ENCODE measurements at regions not wholly inside any gene's neighbourhood (a gene's known extent, or its start where the extent isn't known, plus 50 kb on each side); places are given as distances from the start of the nearest gene placed in this dataset.

GRCh38 chr6:156650896-156651390, 126.2 kb upstream of the ARID1B start:
- no peak for DNase-seq (ENCODE audit: low spot score)

DNA sequence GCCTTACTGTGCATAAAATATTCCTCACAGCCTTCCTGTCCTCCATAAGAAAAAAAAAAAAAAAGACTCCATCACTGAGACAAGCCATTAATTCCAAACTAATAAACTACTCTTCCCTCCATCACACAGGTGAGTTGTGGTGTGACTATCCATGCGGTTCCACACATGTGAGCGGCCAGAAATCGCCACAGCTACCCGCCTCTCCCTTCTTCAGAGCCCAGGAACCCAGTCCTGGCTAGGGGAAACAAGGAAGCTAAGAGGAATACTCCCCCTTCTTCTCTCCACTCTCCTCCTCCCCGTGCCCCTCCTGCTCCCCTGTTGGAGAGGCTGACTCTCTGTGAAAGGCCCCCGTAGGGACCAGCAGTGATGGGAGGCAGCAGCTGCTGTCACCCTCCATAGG, 128.6 kb upstream of the ARID1B start:
- DNase-seq (ENCODE audit: low spot score), result no peak

- DNase-seq (ENCODE audit: low spot score), result no peak
These were observed 129.2 kb upstream of the ARID1B start for GRCh38 chr6:156647991-156648390.

GRCh38 chr6:156647140-156647784, 129.9 kb upstream of the ARID1B start:
- DNase-seq (ENCODE audit: low spot score), result no peak

GRCh38 chr6:156646496-156646895, 130.7 kb upstream of the ARID1B start:
- no peak for DNase-seq (ENCODE audit: low spot score)

- no peak for DNase-seq (ENCODE audit: low spot score)
These were observed 132.1 kb upstream of the ARID1B start for GRCh38 chr6:156645097-156645496.

- DNase-seq (ENCODE audit: low spot score), result no peak
These were observed 138.0 kb upstream of the ARID1B start for GRCh38 chr6:156639009-156639721.

- no peak for DNase-seq (ENCODE audit: low spot score)
These were observed 138.6 kb upstream of the ARID1B start for GRCh38 chr6:156638581-156638980.

DNA sequence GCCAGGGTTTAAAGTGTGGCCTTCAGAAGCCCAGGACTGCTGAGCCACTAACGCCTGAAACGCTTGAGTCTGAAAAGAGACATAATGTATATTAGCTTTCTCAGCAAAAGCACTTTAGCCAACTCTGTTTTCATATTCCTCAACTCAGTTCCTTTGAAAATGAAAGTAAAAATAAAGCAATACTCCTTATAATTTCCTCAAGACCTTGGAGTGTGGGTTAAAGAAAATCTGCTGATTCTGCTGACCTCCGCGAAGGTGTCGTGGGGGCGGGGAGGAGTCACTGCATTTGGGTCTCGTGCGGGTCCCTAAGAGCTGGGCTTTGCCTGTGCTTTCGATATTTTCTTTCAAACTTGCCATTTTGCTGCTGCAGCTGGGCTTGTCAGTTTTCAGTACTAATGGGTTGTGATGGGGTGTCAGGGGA, 142.2 kb upstream of the ARID1B start:
- DNase-seq (ENCODE audit: low spot score), result no peak

DNA sequence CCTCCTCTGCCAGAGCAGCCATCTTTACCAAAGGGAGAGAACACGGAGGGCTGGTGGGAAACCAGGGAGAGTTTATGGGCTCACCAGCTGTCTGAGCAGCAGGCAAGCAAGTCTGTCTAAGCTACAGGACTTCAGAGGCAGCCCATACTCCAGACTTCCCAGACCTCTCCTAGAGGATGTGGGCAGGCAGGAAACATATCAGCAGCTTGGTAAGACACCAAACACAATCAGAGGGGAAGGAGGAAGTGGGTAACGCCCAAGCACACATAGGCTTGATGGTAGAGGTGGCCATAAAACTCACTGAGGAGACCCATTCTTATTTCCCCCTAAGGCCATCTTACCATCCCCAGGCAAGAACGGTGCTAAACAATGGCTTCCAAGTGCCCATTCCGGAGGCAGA, 143.1 kb upstream of the ARID1B start:
- DNase-seq (ENCODE audit: low spot score), result no peak

GRCh38 chr6:156633291-156633690, 143.9 kb upstream of the ARID1B start:
- no peak for DNase-seq (ENCODE audit: low spot score)

- no peak for DNase-seq (ENCODE audit: low spot score)
These were observed 146.4 kb upstream of the ARID1B start for GRCh38 chr6:156630613-156631302.

- DNase-seq (ENCODE audit: low spot score), result no peak
These were observed 148.4 kb upstream of the ARID1B start for GRCh38 chr6:156628805-156629204.

- DNase-seq (ENCODE audit: low spot score), result no peak
These were observed 149.7 kb upstream of the ARID1B start for GRCh38 chr6:156627524-156627923.

DNA sequence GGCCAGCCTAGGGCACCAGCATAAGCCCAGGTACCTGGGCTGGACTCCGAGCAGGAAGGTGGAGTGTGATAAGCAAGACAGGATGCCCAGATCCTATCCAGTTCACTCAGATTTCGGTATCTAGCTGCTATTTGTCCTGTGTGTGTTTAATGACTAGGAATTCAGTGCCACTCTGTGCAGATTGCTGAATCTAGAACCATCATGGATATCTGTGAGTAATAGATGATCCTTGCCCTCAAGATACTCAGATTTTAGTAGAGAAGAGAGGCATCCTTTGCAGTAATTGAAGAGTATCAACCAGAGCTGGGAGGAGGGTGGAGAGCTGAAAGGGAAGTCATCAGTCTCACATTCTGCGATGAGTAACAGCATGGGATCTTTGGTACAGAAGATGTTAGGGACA, 155.0 kb upstream of the ARID1B start:
- DNase-seq (ENCODE audit: low spot score), result no peak

DNA sequence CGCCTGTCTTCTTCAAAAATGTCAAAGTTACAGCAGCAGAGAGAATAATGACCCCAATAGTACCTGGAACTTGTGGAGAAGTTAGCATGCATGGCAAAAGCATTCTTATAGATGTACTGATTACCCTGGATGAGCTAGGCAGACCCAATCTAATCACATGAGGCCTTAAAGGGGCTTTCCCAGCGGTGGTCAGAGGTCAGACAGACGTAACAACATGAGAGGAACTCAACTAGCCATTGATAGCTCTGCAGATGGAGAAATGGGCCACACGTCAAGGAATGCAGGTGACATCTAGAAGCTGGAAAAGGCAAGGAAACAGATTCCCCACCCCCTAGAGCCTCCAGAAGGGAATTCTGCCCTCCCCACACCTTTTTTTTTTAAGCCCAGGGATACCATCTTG, 156.8 kb upstream of the ARID1B start:
- no peak for DNase-seq (ENCODE audit: low spot score)

- DNase-seq (ENCODE audit: low spot score), result no peak
These were observed 158.5 kb upstream of the ARID1B start for GRCh38 chr6:156618600-156619205.

DNA sequence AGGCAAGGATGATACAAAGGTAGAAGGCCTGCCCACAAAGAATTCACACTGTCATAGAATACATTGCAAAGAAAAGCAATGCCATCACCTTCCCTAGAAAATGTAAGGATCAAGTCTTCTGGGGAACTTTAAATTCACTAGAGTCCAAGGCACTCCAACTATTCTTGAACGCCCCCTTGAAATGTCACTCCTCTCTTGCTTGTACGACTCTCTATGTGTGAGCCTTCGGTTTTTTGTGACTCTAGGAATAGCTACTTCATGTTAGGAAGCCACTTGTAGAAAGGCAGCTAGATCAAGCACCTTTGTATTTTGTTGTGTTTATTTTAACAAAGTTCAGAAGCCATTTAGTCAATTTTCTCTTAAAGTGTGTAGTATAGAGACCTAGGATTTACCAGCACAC, 159.2 kb upstream of the ARID1B start:
- DNase-seq (ENCODE audit: low spot score), result no peak

DNA sequence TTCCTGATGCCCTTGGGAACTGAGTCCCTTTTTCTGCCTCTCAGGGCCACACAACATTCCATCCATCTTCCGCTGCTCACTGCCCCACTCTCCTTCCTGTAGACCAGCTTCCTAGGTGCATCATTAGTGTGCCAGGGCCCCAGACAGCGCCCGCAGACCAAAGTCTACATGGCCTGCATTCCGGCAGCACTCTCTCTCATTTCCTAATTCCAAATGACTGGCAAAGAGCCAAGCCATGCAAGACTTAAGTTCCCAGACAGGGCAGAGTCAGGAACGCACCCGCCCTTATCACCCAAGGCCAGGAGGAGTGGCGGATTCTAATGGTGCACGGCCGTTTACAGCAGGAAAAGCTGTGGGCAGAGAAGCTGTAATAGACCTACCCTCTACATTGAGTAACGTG, 159.8 kb upstream of the ARID1B start:
- DNase-seq (ENCODE audit: low spot score), result no peak

- DNase-seq (ENCODE audit: low spot score), result no peak
These were observed 160.7 kb upstream of the ARID1B start for GRCh38 chr6:156616495-156616894.

DNA sequence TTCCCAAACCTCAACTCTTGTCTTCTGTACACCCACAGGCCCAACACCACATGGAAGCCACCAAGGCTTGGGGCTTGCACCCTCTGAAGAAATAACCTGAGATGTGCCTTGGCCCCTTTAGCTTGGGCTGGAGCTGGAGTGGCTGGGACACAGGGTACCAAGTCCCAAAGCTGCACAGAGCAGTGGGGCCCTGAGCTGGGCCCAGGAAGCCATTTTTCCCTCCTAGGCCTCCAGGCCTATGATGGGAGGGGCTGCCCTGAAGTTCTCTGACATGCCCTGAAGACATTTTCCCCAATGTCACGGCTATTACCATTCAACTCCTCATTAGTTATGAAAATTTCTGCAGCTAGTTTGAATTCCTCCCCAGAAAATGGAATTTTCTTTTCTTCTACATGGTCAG, 163.2 kb upstream of the ARID1B start:
- no peak for DNase-seq (ENCODE audit: low spot score)

GRCh38 chr6:156612361-156612760, 164.8 kb upstream of the ARID1B start:
- DNase-seq (ENCODE audit: low spot score), result no peak
